ENCODE measurements at regions not wholly inside any gene's neighbourhood (a gene's known extent, or its start where the extent isn't known, plus 50 kb on each side); places are given as distances from the start of the nearest gene placed in this dataset.
"Not testable (repeated sequence)": the region's sequence is repeated elsewhere in the genome, so short reads cannot be mapped to it uniquely, and the experiment has no call there.

- not testable (repeated sequence) for DNase-seq; ATAC-seq; H3K36me3 Mint-ChIP-seq (ENCODE audit: insufficient read depth); H3K4me1 Mint-ChIP-seq (ENCODE audit: low read depth); H3K9me3 Mint-ChIP-seq; H3K4me3 Mint-ChIP-seq; H3K27me3 Mint-ChIP-seq (ENCODE audit: low read depth)
These were observed 505.5 kb downstream of the GRIN2A start for GRCh38 chr16:9676560-9677300.

GRCh38 chr16:9677301-9677653 is 505.0 kb downstream of the GRIN2A start:
- H3K27me3 Mint-ChIP-seq (ENCODE audit: low read depth), result no peaks in the 10 kb centered on the region
- no peaks in the 10 kb centered on the region for H3K36me3 Mint-ChIP-seq (ENCODE audit: insufficient read depth)
- H3K4me3 Mint-ChIP-seq, result no peak overlapping the region
- DNase-seq (no peak), ATAC-seq (no peak)
- no peaks in the 10 kb centered on the region for H3K4me1 Mint-ChIP-seq (ENCODE audit: low read depth)
- H3K9me3 Mint-ChIP-seq, result no peaks in the 10 kb centered on the region

GRCh38 chr16:9679213-9679767 is 502.9 kb downstream of the GRIN2A start:
- H3K4me3 Mint-ChIP-seq, result no peak overlapping the region
- ATAC-seq (no peak), DNase-seq (no peak)
- H3K9me3 Mint-ChIP-seq, result peaks cover 14% of the 10 kb centered on the region
- no peaks in the 10 kb centered on the region for H3K27me3 Mint-ChIP-seq (ENCODE audit: low read depth)
- no peaks in the 10 kb centered on the region for H3K36me3 Mint-ChIP-seq (ENCODE audit: insufficient read depth)
- H3K4me1 Mint-ChIP-seq (ENCODE audit: low read depth), result no peaks in the 10 kb centered on the region

GRCh38 chr16:9680019-9680655 is 502.1 kb downstream of the GRIN2A start:
- H3K36me3 Mint-ChIP-seq (ENCODE audit: insufficient read depth), result no peaks in the 10 kb centered on the region
- peaks cover 14% of the 10 kb centered on the region for H3K9me3 Mint-ChIP-seq
- no peaks in the 10 kb centered on the region for H3K4me1 Mint-ChIP-seq (ENCODE audit: low read depth)
- H3K27me3 Mint-ChIP-seq (ENCODE audit: low read depth), result no peaks in the 10 kb centered on the region
- H3K4me3 Mint-ChIP-seq, result no peak overlapping the region
- DNase-seq, result no peak
- no peak for ATAC-seq

- no peak overlapping the region for H3K4me3 Mint-ChIP-seq
- H3K4me1 Mint-ChIP-seq (ENCODE audit: low read depth), result no peaks in the 10 kb centered on the region
- peaks cover 14% of the 10 kb centered on the region for H3K9me3 Mint-ChIP-seq
- H3K36me3 Mint-ChIP-seq (ENCODE audit: insufficient read depth), result no peaks in the 10 kb centered on the region
- H3K27me3 Mint-ChIP-seq (ENCODE audit: low read depth), result no peaks in the 10 kb centered on the region
- no peak for ATAC-seq
- no peak for DNase-seq
These were observed 501.3 kb downstream of the GRIN2A start for GRCh38 chr16:9680968-9681367.

- no peaks in the 10 kb centered on the region for H3K27me3 Mint-ChIP-seq (ENCODE audit: low read depth)
- no peak overlapping the region for H3K4me3 Mint-ChIP-seq
- peaks cover 14% of the 10 kb centered on the region for H3K9me3 Mint-ChIP-seq
- ATAC-seq (no peak), DNase-seq (no peak)
- no peaks in the 10 kb centered on the region for H3K4me1 Mint-ChIP-seq (ENCODE audit: low read depth)
- H3K36me3 Mint-ChIP-seq (ENCODE audit: insufficient read depth), result no peaks in the 10 kb centered on the region
These were observed 500.7 kb downstream of the GRIN2A start for GRCh38 chr16:9681508-9681907.

GRCh38 chr16:9682320-9682719 is 499.9 kb downstream of the GRIN2A start:
- Mint-ChIP-seq H3K9me3 (peaks cover 14% of the 10 kb centered on the region), H3K27me3 (ENCODE audit: low read depth) (no peaks in the 10 kb centered on the region), H3K4me1 (ENCODE audit: low read depth) (no peaks in the 10 kb centered on the region), H3K4me3 (no peak overlapping the region), H3K36me3 (ENCODE audit: insufficient read depth) (no peaks in the 10 kb centered on the region)
- DNase-seq (no peak), ATAC-seq (no peak)

GRCh38 chr16:9683677-9684076 is 498.6 kb downstream of the GRIN2A start:
- Mint-ChIP-seq H3K27me3 (ENCODE audit: low read depth) (no peaks in the 10 kb centered on the region), H3K36me3 (ENCODE audit: insufficient read depth) (no peaks in the 10 kb centered on the region), H3K4me3 (no peak overlapping the region), H3K4me1 (ENCODE audit: low read depth) (no peaks in the 10 kb centered on the region), H3K9me3 (peaks cover 14% of the 10 kb centered on the region)
- no peak for DNase-seq
- no peak for ATAC-seq

- H3K27me3 Mint-ChIP-seq (ENCODE audit: low read depth), result no peaks in the 10 kb centered on the region
- peaks cover 10% of the 10 kb centered on the region for H3K9me3 Mint-ChIP-seq
- DNase-seq, result no peak
- no peaks in the 10 kb centered on the region for H3K36me3 Mint-ChIP-seq (ENCODE audit: insufficient read depth)
- H3K4me1 Mint-ChIP-seq (ENCODE audit: low read depth), result no peaks in the 10 kb centered on the region
- no peak overlapping the region for H3K4me3 Mint-ChIP-seq
- ATAC-seq, result no peak
These were observed 494.4 kb downstream of the GRIN2A start for GRCh38 chr16:9687737-9688319.

- Mint-ChIP-seq H3K4me3 (no peak overlapping the region), H3K9me3 (no peaks in the 10 kb centered on the region), H3K4me1 (ENCODE audit: low read depth) (no peaks in the 10 kb centered on the region), H3K36me3 (ENCODE audit: insufficient read depth) (no peaks in the 10 kb centered on the region), H3K27me3 (ENCODE audit: low read depth) (no peaks in the 10 kb centered on the region)
- DNase-seq (no peak), ATAC-seq (no peak)
These were observed 492.6 kb downstream of the GRIN2A start for GRCh38 chr16:9689597-9689996.

- no peaks in the 10 kb centered on the region for H3K4me1 Mint-ChIP-seq (ENCODE audit: low read depth)
- no peaks in the 10 kb centered on the region for H3K9me3 Mint-ChIP-seq
- H3K27me3 Mint-ChIP-seq (ENCODE audit: low read depth), result no peaks in the 10 kb centered on the region
- no peak overlapping the region for H3K4me3 Mint-ChIP-seq
- DNase-seq (no peak), ATAC-seq (no peak)
- no peaks in the 10 kb centered on the region for H3K36me3 Mint-ChIP-seq (ENCODE audit: insufficient read depth)
These were observed 487.1 kb downstream of the GRIN2A start for GRCh38 chr16:9695152-9695551.

Measured in activated T-cell treated with anti-CD3 and anti-CD28 coated beads, Interleukin-2, amount 50 U/mL, for 4 hours (primary cell).